ENCODE measurements at regions not wholly inside any gene's neighbourhood (a gene's known extent, or its start where the extent isn't known, plus 50 kb on each side); places are given as distances from the start of the nearest gene placed in this dataset.

- no peak for DNase-seq (ENCODE audit: low spot score)
These were observed 337.8 kb downstream of the IRS2 start for GRCh38 chr13:109448629-109449028.

GRCh38 chr13:109447667-109448066 is 338.7 kb downstream of the IRS2 start:
- no peak for DNase-seq (ENCODE audit: low spot score)

- DNase-seq (ENCODE audit: low spot score): no peak
These were observed 346.1 kb downstream of the IRS2 start for GRCh38 chr13:109440320-109440719.

- no peak for DNase-seq (ENCODE audit: low spot score)
These were observed 346.6 kb downstream of the IRS2 start for GRCh38 chr13:109439813-109440212.

- no peak for DNase-seq (ENCODE audit: low spot score)
These were observed 349.5 kb downstream of the IRS2 start for GRCh38 chr13:109436841-109437240.

- DNase-seq (ENCODE audit: low spot score): no peak
These were observed 350.2 kb downstream of the IRS2 start for GRCh38 chr13:109436055-109436622.

GRCh38 chr13:109431217-109431616 is 355.2 kb downstream of the IRS2 start:
- no peak for DNase-seq (ENCODE audit: low spot score)

- no peak for DNase-seq (ENCODE audit: low spot score)
These were observed 358.2 kb downstream of the IRS2 start for GRCh38 chr13:109428146-109428545.

- no peak for DNase-seq (ENCODE audit: low spot score)
These were observed 358.7 kb downstream of the IRS2 start for GRCh38 chr13:109427695-109428094.

GRCh38 chr13:109427148-109427547 is 359.2 kb downstream of the IRS2 start:
- DNase-seq (ENCODE audit: low spot score): no peak

- DNase-seq (ENCODE audit: low spot score): no peak
These were observed 359.7 kb downstream of the IRS2 start for GRCh38 chr13:109426690-109426990.

GRCh38 chr13:109425821-109426689 is 360.3 kb downstream of the IRS2 start:
- DNase-seq (ENCODE audit: low spot score): no peak

- DNase-seq (ENCODE audit: low spot score): no peak
These were observed 364.2 kb downstream of the IRS2 start for GRCh38 chr13:109422161-109422560.

GRCh38 chr13:109419896-109420295 is 366.5 kb downstream of the IRS2 start:
- DNase-seq (ENCODE audit: low spot score): no peak

GRCh38 chr13:109418111-109418510 is 368.3 kb downstream of the IRS2 start:
- DNase-seq (ENCODE audit: low spot score): no peak

GRCh38 chr13:109416001-109416400 is 370.4 kb downstream of the IRS2 start:
- no peak for DNase-seq (ENCODE audit: low spot score)

GRCh38 chr13:109415057-109415456 is 371.3 kb downstream of the IRS2 start:
- DNase-seq (ENCODE audit: low spot score): no peak

- DNase-seq (ENCODE audit: low spot score): no peak
These were observed 374.0 kb downstream of the IRS2 start for GRCh38 chr13:109412283-109412901.

GRCh38 chr13:109410868-109411267 is 375.5 kb downstream of the IRS2 start:
- no peak for DNase-seq (ENCODE audit: low spot score)

- DNase-seq (ENCODE audit: low spot score): no peak
These were observed 377.6 kb downstream of the IRS2 start for GRCh38 chr13:109408591-109409382.

- DNase-seq (ENCODE audit: low spot score): no peak
These were observed 379.9 kb downstream of the IRS2 start for GRCh38 chr13:109406376-109406992.

Data from mesenteric fat pad (tissue), 1 donor.